ENCODE measurements at regions not wholly inside any gene's neighbourhood (a gene's known extent, or its start where the extent isn't known, plus 50 kb on each side); places are given as distances from the start of the nearest gene placed in this dataset.

- H3K27ac Mint-ChIP-seq, result no peak overlapping the region
- no CpG with 5 or more reads among the region's 9 CpGs for WGBS (ENCODE audit: extremely low coverage, insufficient read length, low lambda C conversion rate)
- H3K9me3 Mint-ChIP-seq, result no peaks in the 10 kb centered on the region
- Histone ChIP-seq H4K20me1 (ENCODE audit: control insufficient read depth, insufficient read depth, insufficient read length) (no peaks in the 10 kb centered on the region), H3K9ac (ENCODE audit: extremely low read depth, insufficient read length, low read length) (no peak overlapping the region), H3K4me2 (ENCODE audit: insufficient read depth, insufficient read length, low read length) (no peak overlapping the region), H3K23ac (ENCODE audit: insufficient read length, low read depth, low read length) (no peak overlapping the region), H3T11ph (ENCODE audit: low read length) (no peak overlapping the region), H3K4ac (ENCODE audit: low read depth, low read length) (no peak overlapping the region), H3K9me3 (ENCODE audit: control insufficient read depth, low read depth, low read length) (no peaks in the 10 kb centered on the region), H3K27ac (ENCODE audit: insufficient read length, low read depth, low read length) (no peak overlapping the region), H3K27me3 (ENCODE audit: insufficient read depth, low read length) (no peaks in the 10 kb centered on the region), H3K79me1 (ENCODE audit: insufficient read depth, low read depth, low read length, poor library complexity, severe bottlenecking) (no peaks in the 10 kb centered on the region), H2BK20ac (ENCODE audit: low read depth, low read length, poor library complexity, severe bottlenecking) (no peak overlapping the region), H3K79me2 (ENCODE audit: insufficient read depth, low read length) (no peaks in the 10 kb centered on the region; the same call in 1 of the 2 replicates), H4K5ac (ENCODE audit: insufficient read length, low read depth, low read length) (no peak overlapping the region), H3K4me1 (ENCODE audit: insufficient read depth, low read length) (peaks cover 9% of the 10 kb centered on the region; the same call in 1 of the 2 replicates), H3K14ac (ENCODE audit: insufficient read depth, low read length) (no peak overlapping the region), H2BK15ac (ENCODE audit: low read depth, low read length) (no peak overlapping the region), H2BK12ac (ENCODE audit: insufficient read length, low read depth, low read length) (no peak overlapping the region), H2AFZ (ENCODE audit: low read length) (no peak overlapping the region), H2AK5ac (ENCODE audit: insufficient read length, low read length) (no peak overlapping the region), H3K56ac (ENCODE audit: insufficient read length, low read depth, low read length) (no peak overlapping the region), H3K23me2 (ENCODE audit: insufficient read length, low read depth, low read length, poor library complexity, severe bottlenecking) (no peaks in the 10 kb centered on the region), H2BK5ac (ENCODE audit: insufficient read length, low read length) (no peak overlapping the region), H4K91ac (ENCODE audit: insufficient read length, low read depth, low read length) (no peak overlapping the region), H3K18ac (ENCODE audit: insufficient read length, low read depth, low read length) (no peak overlapping the region), H4K8ac (replicated peaks; ENCODE audit: insufficient read length, low read depth, low read length) (no peak overlapping the region), H2BK120ac (ENCODE audit: low read depth, low read length, poor library complexity, severe bottlenecking) (no peak overlapping the region)
- no peaks in the 10 kb centered on the region for H3K27me3 Mint-ChIP-seq (ENCODE audit: low read depth)
- no peak for DNase-seq
- peaks cover 15 to 19% of the 10 kb centered on the region in 2 experiments for H3K4me1 Mint-ChIP-seq
- no peak for TF ChIP-seq CTCF (conservative IDR thresholded peaks at IDR 0.05)
- no peaks in the 10 kb centered on the region; a peak in 1 of 7 replicates for H3K36me3 Mint-ChIP-seq (ENCODE audit: insufficient read depth in 1 of 3, low read depth in 3 of 3)
- no peak overlapping the region for H3K4me3 Mint-ChIP-seq
These were observed 168.5 kb upstream of the NSMCE3 start for GRCh38 chr15:29437888-29438702.

Data from H9 (cell line).